ENCODE measurements at regions not wholly inside any gene's neighbourhood (a gene's known extent, or its start where the extent isn't known, plus 50 kb on each side); places are given as distances from the start of the nearest gene placed in this dataset.

GRCh38 chr7:46198701-46199100 is 277.6 kb upstream of the IGFBP3 start:
- H3K4me3 ChIP-seq (ENCODE audit: low read depth, low read length), result no peak overlapping the region
- TF ChIP-seq MAX (IDR thresholded peaks at IDR 0.05; ENCODE audit: low read depth, low read length), result no peak
- no peak for TF ChIP-seq CTCF (IDR thresholded peaks at IDR 0.05; ENCODE audit: low read depth, low read length)
- no peak for TF ChIP-seq POLR2A (IDR thresholded peaks at IDR 0.05; ENCODE audit: extremely low read depth, insufficient read length)
- TF ChIP-seq MYC (IDR thresholded peaks at IDR 0.05; ENCODE audit: low read depth, low read length), result no peak
- DNase-seq (ENCODE audit: low read depth), result no peak

GRCh38 chr7:46197785-46198540 is 276.9 kb upstream of the IGFBP3 start:
- TF ChIP-seq MAX (IDR thresholded peaks at IDR 0.05; ENCODE audit: low read depth, low read length), result no peak
- TF ChIP-seq POLR2A (IDR thresholded peaks at IDR 0.05; ENCODE audit: extremely low read depth, insufficient read length), result no peak
- no peak for TF ChIP-seq MYC (IDR thresholded peaks at IDR 0.05; ENCODE audit: low read depth, low read length)
- no peak for TF ChIP-seq CTCF (IDR thresholded peaks at IDR 0.05; ENCODE audit: low read depth, low read length)
- no peak for DNase-seq (ENCODE audit: low read depth)
- H3K4me3 ChIP-seq (ENCODE audit: low read depth, low read length), result no peak overlapping the region

- no peak for DNase-seq (ENCODE audit: low read depth)
- no peak for TF ChIP-seq MYC (IDR thresholded peaks at IDR 0.05; ENCODE audit: low read depth, low read length)
- TF ChIP-seq POLR2A (IDR thresholded peaks at IDR 0.05; ENCODE audit: extremely low read depth, insufficient read length), result no peak
- no peak for TF ChIP-seq CTCF (IDR thresholded peaks at IDR 0.05; ENCODE audit: low read depth, low read length)
- TF ChIP-seq MAX (IDR thresholded peaks at IDR 0.05; ENCODE audit: low read depth, low read length), result no peak
Measured at GRCh38 chr7:46195934-46196333, 274.9 kb upstream of the IGFBP3 start.

GRCh38 chr7:46192271-46192670 is 271.2 kb upstream of the IGFBP3 start:
- H3K4me3 ChIP-seq (ENCODE audit: low read depth, low read length), result no peak overlapping the region
- DNase-seq (ENCODE audit: low read depth), result no peak
- TF ChIP-seq CTCF (IDR thresholded peaks at IDR 0.05; ENCODE audit: low read depth, low read length) (no peak), MAX (IDR thresholded peaks at IDR 0.05; ENCODE audit: low read depth, low read length) (no peak), MYC (IDR thresholded peaks at IDR 0.05; ENCODE audit: low read depth, low read length) (no peak)

More at GRCh38 chr7:46195934-46196333, 274.9 kb upstream of the IGFBP3 start:
- no peak overlapping the region for H3K4me3 ChIP-seq (ENCODE audit: low read depth, low read length)

GRCh38 chr7:46191776-46192175 is 270.7 kb upstream of the IGFBP3 start:
- H3K4me3 ChIP-seq (ENCODE audit: low read depth, low read length), result no peak overlapping the region
- TF ChIP-seq CTCF (IDR thresholded peaks at IDR 0.05; ENCODE audit: low read depth, low read length), result no peak
- no peak for TF ChIP-seq MAX (IDR thresholded peaks at IDR 0.05; ENCODE audit: low read depth, low read length)
- TF ChIP-seq POLR2A (IDR thresholded peaks at IDR 0.05; ENCODE audit: extremely low read depth, insufficient read length), result no peak
- no peak for TF ChIP-seq MYC (IDR thresholded peaks at IDR 0.05; ENCODE audit: low read depth, low read length)
- no peak for DNase-seq (ENCODE audit: low read depth)
